H1 (cell line): ENCODE measurements at regions not wholly inside any gene's neighbourhood (a gene's known extent, or its start where the extent isn't known, plus 50 kb on each side); places are given as distances from the start of the nearest gene placed in this dataset.

ENCODE experiments used
- HDAC6 ChIP-seq: IDR thresholded peaks from one replicate; pipeline ENCODE4 v1.7.1; 2012; ENCODE audit warnings: low read depth, mild to moderate bottlenecking, inconsistent platforms, low read length, moderate library complexity
- TF ChIP-seq, protein P1 (sequence below): fragments of 300-600 bp; sonication (generic); IDR thresholded peaks from 2 replicates; pipeline ENCODE4 v1.7.1; 2012; ENCODE audit warnings: low read length, moderate library complexity, mild to moderate bottlenecking, inconsistent platforms; ENCODE audit not compliant: insufficient replicate concordance

DNA sequence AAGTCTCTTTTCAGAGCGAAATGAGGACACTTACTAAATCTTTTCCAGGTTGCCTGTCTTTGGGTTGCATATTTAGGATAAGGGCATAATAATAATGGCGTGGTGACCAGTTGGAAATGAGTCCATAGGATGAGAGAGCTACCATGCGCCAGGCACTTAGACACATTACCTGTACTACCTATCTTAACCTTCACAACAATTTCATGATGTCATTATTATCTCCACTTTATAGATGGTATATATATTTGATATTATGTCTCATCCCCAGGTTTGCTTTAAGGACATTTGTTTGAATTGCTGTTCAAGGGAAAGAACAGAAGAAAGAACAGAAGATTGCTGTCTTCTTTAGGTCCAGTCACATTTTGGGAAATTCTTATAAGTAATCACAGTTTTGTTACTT, 182.0 kb upstream of the STARD13 start (continued):
- TF ChIP-seq, protein P1, sequence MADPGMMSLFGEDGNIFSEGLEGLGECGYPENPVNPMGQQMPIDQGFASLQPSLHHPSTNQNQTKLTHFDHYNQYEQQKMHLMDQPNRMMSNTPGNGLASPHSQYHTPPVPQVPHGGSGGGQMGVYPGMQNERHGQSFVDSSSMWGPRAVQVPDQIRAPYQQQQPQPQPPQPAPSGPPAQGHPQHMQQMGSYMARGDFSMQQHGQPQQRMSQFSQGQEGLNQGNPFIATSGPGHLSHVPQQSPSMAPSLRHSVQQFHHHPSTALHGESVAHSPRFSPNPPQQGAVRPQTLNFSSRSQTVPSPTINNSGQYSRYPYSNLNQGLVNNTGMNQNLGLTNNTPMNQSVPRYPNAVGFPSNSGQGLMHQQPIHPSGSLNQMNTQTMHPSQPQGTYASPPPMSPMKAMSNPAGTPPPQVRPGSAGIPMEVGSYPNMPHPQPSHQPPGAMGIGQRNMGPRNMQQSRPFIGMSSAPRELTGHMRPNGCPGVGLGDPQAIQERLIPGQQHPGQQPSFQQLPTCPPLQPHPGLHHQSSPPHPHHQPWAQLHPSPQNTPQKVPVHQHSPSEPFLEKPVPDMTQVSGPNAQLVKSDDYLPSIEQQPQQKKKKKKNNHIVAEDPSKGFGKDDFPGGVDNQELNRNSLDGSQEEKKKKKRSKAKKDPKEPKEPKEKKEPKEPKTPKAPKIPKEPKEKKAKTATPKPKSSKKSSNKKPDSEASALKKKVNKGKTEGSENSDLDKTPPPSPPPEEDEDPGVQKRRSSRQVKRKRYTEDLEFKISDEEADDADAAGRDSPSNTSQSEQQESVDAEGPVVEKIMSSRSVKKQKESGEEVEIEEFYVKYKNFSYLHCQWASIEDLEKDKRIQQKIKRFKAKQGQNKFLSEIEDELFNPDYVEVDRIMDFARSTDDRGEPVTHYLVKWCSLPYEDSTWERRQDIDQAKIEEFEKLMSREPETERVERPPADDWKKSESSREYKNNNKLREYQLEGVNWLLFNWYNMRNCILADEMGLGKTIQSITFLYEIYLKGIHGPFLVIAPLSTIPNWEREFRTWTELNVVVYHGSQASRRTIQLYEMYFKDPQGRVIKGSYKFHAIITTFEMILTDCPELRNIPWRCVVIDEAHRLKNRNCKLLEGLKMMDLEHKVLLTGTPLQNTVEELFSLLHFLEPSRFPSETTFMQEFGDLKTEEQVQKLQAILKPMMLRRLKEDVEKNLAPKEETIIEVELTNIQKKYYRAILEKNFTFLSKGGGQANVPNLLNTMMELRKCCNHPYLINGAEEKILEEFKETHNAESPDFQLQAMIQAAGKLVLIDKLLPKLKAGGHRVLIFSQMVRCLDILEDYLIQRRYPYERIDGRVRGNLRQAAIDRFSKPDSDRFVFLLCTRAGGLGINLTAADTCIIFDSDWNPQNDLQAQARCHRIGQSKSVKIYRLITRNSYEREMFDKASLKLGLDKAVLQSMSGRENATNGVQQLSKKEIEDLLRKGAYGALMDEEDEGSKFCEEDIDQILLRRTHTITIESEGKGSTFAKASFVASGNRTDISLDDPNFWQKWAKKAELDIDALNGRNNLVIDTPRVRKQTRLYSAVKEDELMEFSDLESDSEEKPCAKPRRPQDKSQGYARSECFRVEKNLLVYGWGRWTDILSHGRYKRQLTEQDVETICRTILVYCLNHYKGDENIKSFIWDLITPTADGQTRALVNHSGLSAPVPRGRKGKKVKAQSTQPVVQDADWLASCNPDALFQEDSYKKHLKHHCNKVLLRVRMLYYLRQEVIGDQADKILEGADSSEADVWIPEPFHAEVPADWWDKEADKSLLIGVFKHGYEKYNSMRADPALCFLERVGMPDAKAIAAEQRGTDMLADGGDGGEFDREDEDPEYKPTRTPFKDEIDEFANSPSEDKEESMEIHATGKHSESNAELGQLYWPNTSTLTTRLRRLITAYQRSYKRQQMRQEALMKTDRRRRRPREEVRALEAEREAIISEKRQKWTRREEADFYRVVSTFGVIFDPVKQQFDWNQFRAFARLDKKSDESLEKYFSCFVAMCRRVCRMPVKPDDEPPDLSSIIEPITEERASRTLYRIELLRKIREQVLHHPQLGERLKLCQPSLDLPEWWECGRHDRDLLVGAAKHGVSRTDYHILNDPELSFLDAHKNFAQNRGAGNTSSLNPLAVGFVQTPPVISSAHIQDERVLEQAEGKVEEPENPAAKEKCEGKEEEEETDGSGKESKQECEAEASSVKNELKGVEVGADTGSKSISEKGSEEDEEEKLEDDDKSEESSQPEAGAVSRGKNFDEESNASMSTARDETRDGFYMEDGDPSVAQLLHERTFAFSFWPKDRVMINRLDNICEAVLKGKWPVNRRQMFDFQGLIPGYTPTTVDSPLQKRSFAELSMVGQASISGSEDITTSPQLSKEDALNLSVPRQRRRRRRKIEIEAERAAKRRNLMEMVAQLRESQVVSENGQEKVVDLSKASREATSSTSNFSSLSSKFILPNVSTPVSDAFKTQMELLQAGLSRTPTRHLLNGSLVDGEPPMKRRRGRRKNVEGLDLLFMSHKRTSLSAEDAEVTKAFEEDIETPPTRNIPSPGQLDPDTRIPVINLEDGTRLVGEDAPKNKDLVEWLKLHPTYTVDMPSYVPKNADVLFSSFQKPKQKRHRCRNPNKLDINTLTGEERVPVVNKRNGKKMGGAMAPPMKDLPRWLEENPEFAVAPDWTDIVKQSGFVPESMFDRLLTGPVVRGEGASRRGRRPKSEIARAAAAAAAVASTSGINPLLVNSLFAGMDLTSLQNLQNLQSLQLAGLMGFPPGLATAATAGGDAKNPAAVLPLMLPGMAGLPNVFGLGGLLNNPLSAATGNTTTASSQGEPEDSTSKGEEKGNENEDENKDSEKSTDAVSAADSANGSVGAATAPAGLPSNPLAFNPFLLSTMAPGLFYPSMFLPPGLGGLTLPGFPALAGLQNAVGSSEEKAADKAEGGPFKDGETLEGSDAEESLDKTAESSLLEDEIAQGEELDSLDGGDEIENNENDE, result no peak
- no peak for TF ChIP-seq HDAC6
